Tibial artery (tissue), 4 donors: ENCODE measurements at regions not wholly inside any gene's neighbourhood (a gene's known extent, or its start where the extent isn't known, plus 50 kb on each side); places are given as distances from the start of the nearest gene placed in this dataset.

Source experiments
- DNase-seq, 2 donors: peaks; one replicate each; pipeline ENCODE4 v3.0.0-alpha.2; 2019
- H3K27ac ChIP-seq, 2 donors: fragments of 200-600 bp; sonication (generic) in 1 of 2; 1 replicate in 1 of 2; 2 replicates in 1 of 2; pipeline ENCODE4 v1.5.1; 2018 to 2019; ENCODE audit warnings: mild to moderate bottlenecking in 1 of 2
- H3K27me3 ChIP-seq, 2 donors: fragments of 200-600 bp; sonication (generic) in 1 of 2; one replicate each; pipeline versions ENCODE4 v1.5.1 to v1.6.0; 2016 to 2019
- H3K36me3 ChIP-seq, 3 donors: fragments of 200-600 bp; sonication (generic) in 2 of 3; one replicate each; pipeline ENCODE4 v1.5.1; 2016 to 2019; ENCODE audit warnings: mild to moderate bottlenecking in 2 of 3
- H3K4me1 ChIP-seq, 4 donors: fragments of 200-600 bp; sonication (generic) in 2 of 4; 1 replicate in 3 of 4; 2 replicates in 1 of 4; pipeline ENCODE4 v1.5.1; 2016 to 2019
- H3K4me3 ChIP-seq, 2 donors: fragments of 200-600 bp; sonication (generic) in 1 of 2; 1 replicate in 1 of 2; 2 replicates in 1 of 2; pipeline ENCODE4 v1.5.1; 2018 to 2019; ENCODE audit warnings: mild to moderate bottlenecking in 2 of 2
- H3K9me3 ChIP-seq, 3 donors: fragments of 200-600 bp; sonication (generic) in 1 of 3; one replicate each; pipeline ENCODE4 v1.5.1; 2016 to 2019
- CTCF ChIP-seq, 2 experiments: fragments of 200-600 bp in 1 of 2; fragments of 450-650 bp in 1 of 2; IDR thresholded peaks; one replicate each; pipeline ENCODE4 v1.5.1; 2017 to 2019; ENCODE audit warnings: antibody characterized with exemption in 2 of 2, mild to moderate bottlenecking in 1 of 2, moderate library complexity in 1 of 2
- intact Hi-C: fragments of 100-400 bp; cut with DNase I; formaldehyde crosslinking; loops from one replicate; pipeline ENCODE4 v1.15.0; 2023; ENCODE audit warnings: low total_unique reads

- Histone ChIP-seq H3K4me1 (peaks cover 0 to 3% (median 0%) of the 10 kb centered on the region in 4 donors), H3K9me3 (no peaks in the 10 kb centered on the region), H3K4me3 (no peak overlapping the region), H3K27me3 (no peaks in the 10 kb centered on the region), H3K27ac (no peak overlapping the region), H3K36me3 (no peaks in the 10 kb centered on the region)
- intact Hi-C loops = no loop called here
- no peak for DNase-seq
- no peak for TF ChIP-seq CTCF (IDR thresholded peaks at IDR 0.05)
Measured at GRCh38 chr4:137754652-137755471, 222.6 kb upstream of the PCDH18 start.

- no peaks in the 10 kb centered on the region for H3K36me3 ChIP-seq
- intact Hi-C loops = no loop called here
- no peaks in the 10 kb centered on the region for H3K9me3 ChIP-seq
- H3K4me3 ChIP-seq = no peak overlapping the region
- DNase-seq = no peak
- H3K27ac ChIP-seq = no peak overlapping the region
- no peaks in the 10 kb centered on the region for H3K27me3 ChIP-seq
- H3K4me1 ChIP-seq = peaks cover 0 to 18% (median 5%) of the 10 kb centered on the region in 4 donors
- no peak for TF ChIP-seq CTCF (IDR thresholded peaks at IDR 0.05)
Measured at GRCh38 chr4:137749466-137749865, 217.2 kb upstream of the PCDH18 start.

GRCh38 chr4:137748616-137749015 lies 216.3 kb upstream of the PCDH18 start:
- H3K36me3 ChIP-seq = no peaks in the 10 kb centered on the region
- DNase-seq = no peak
- intact Hi-C loops = no loop called here
- H3K9me3 ChIP-seq = no peaks in the 10 kb centered on the region
- H3K4me1 ChIP-seq = peaks cover 0 to 18% (median 5%) of the 10 kb centered on the region in 4 donors
- no peak overlapping the region for H3K4me3 ChIP-seq
- no peak overlapping the region for H3K27ac ChIP-seq
- no peak for TF ChIP-seq CTCF (IDR thresholded peaks at IDR 0.05)
- no peaks in the 10 kb centered on the region for H3K27me3 ChIP-seq

DNA sequence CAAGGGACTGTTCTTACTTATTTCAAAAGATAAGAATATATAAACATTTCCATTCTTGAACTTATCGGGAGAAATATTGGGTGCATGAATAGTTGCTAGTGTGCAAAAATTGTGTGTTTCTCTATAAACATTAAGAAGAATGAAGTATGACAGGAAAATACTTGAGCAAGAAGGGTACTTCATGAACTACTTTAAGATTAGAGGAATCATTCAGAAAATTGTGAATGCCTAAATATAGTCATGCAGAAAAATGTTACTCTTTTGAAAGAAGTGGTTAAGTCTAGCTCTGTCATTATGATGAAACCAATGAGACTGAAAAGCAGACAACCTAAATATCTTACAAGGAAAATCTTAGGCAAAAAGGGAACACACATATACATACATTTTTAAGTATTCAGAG lies 207.8 kb upstream of the PCDH18 start:
- Histone ChIP-seq H3K4me3 (no peak overlapping the region), H3K27me3 (no peaks in the 10 kb centered on the region), H3K27ac (no peak overlapping the region), H3K9me3 (no peaks in the 10 kb centered on the region), H3K4me1 (no peaks in the 10 kb centered on the region), H3K36me3 (no peaks in the 10 kb centered on the region)
- no peak for DNase-seq
- intact Hi-C loops = no loop called here
- no peak for TF ChIP-seq CTCF (IDR thresholded peaks at IDR 0.05)

GRCh38 chr4:137739391-137739790 lies 207.1 kb upstream of the PCDH18 start:
- Histone ChIP-seq H3K4me3 (no peak overlapping the region), H3K9me3 (no peaks in the 10 kb centered on the region), H3K27me3 (no peaks in the 10 kb centered on the region), H3K27ac (no peak overlapping the region), H3K4me1 (no peaks in the 10 kb centered on the region), H3K36me3 (no peaks in the 10 kb centered on the region)
- DNase-seq = no peak
- no peak for TF ChIP-seq CTCF (IDR thresholded peaks at IDR 0.05)
- intact Hi-C loops = no loop called here
